GM23338 (cell line): ENCODE measurements at regions not wholly inside any gene's neighbourhood (a gene's known extent, or its start where the extent isn't known, plus 50 kb on each side); places are given as distances from the start of the nearest gene placed in this dataset.

Source experiments
- ATAC-seq: fragments of 200-7000 bp; cut with Tn5 transposase; 3 replicates; pipeline ENCODE4 v1.9.1; 2020
- DNase-seq: peaks from one replicate; pipeline ENCODE4 v3.0.0-alpha.2; 2015; ENCODE audit warnings: low spot score
- H2AFZ ChIP-seq: fragments of 200-600 bp; sonication (generic); 2 replicates; pipeline ENCODE4 v1.8.0; 2016; ENCODE audit warnings: antibody characterized with exemption, mild to moderate bottlenecking, moderate library complexity
- H3F3A ChIP-seq: fragments of 200-600 bp; sonication (generic); replicated peaks from 2 replicates; pipeline ENCODE4 v1.8.0; 2017; ENCODE audit warnings: antibody characterized with exemption, mixed run types, low read depth
- H3K27ac ChIP-seq: fragments of 200-600 bp; sonication (generic); 2 replicates; pipeline ENCODE4 v1.6.1; 2016; ENCODE audit warnings: low read depth
- H3K27me3 ChIP-seq: fragments of 200-600 bp; sonication (generic); 2 replicates; pipeline ENCODE4 v1.8.0; 2016; ENCODE audit warnings: mild to moderate bottlenecking, mixed run types, moderate library complexity; ENCODE audit not compliant: insufficient read depth
- H3K36me3 ChIP-seq: fragments of 200-600 bp; sonication (generic); 2 replicates; pipeline ENCODE4 v1.8.0; 2016; ENCODE audit warnings: mild to moderate bottlenecking; ENCODE audit not compliant: insufficient read depth
- H3K4me1 ChIP-seq: fragments of 200-600 bp; sonication (generic); 2 replicates; pipeline ENCODE4 v1.8.0; 2016; ENCODE audit warnings: mild to moderate bottlenecking, moderate library complexity; ENCODE audit not compliant: insufficient read depth
- H3K4me2 ChIP-seq: fragments of 200-600 bp; sonication (generic); 2 replicates; pipeline ENCODE4 v1.7.1; 2017; ENCODE audit warnings: mixed run types
- H3K4me3 ChIP-seq: fragments of 200-600 bp; sonication (generic); 2 replicates; pipeline ENCODE4 v1.6.1; 2016; ENCODE audit warnings: mixed run types
- H3K79me2 ChIP-seq: fragments of 200-600 bp; sonication (generic); replicated peaks from 2 replicates; pipeline ENCODE4 v1.8.0; 2017; ENCODE audit warnings: mild to moderate bottlenecking; ENCODE audit not compliant: insufficient read depth
- H3K9me2 ChIP-seq: fragments of 200-600 bp; sonication (generic); 2 replicates; pipeline ENCODE4 v1.8.0; 2017; ENCODE audit not compliant: insufficient read depth
- H4K20me1 ChIP-seq: fragments of 200-600 bp; sonication (generic); replicated peaks from 2 replicates; pipeline ENCODE4 v1.8.0; 2017; ENCODE audit warnings: mild to moderate bottlenecking; ENCODE audit not compliant: insufficient read depth
- H3K27ac Mint-ChIP-seq: 2 replicates; pipeline ENCODE4 v1.8.0; 2020; ENCODE audit warnings: inconsistent platforms, mild to moderate bottlenecking, moderate library complexity, mixed read lengths
- H3K27me3 Mint-ChIP-seq: 3 replicates; pipeline ENCODE4 v1.8.0; 2022; ENCODE audit warnings: low read depth, mild to moderate bottlenecking, moderate library complexity, mixed read lengths, inconsistent platforms; ENCODE audit not compliant: insufficient read depth, poor library complexity
- H3K36me3 Mint-ChIP-seq: 3 replicates; pipeline ENCODE4 v1.8.0; 2021; ENCODE audit warnings: low read depth, mild to moderate bottlenecking, inconsistent platforms, moderate library complexity, mixed read lengths
- H3K4me1 Mint-ChIP-seq: 3 replicates; pipeline ENCODE4 v1.8.0; 2020; ENCODE audit warnings: mild to moderate bottlenecking, inconsistent platforms, mixed read lengths
- H3K4me3 Mint-ChIP-seq: 3 replicates; pipeline ENCODE4 v1.8.0; 2021; ENCODE audit warnings: moderate library complexity, mild to moderate bottlenecking, inconsistent platforms, mixed read lengths
- H3K9me3 Mint-ChIP-seq: 3 replicates; pipeline ENCODE4 v1.8.0; 2020; ENCODE audit warnings: moderate library complexity, mild to moderate bottlenecking, inconsistent platforms, mixed read lengths
- CREB1 ChIP-seq: fragments of 250-450 bp; sonication (Bioruptor Pico); IDR thresholded peaks from 2 replicates; pipeline ENCODE4 v1.5.0; 2020; ENCODE audit warnings: low read depth, mild to moderate bottlenecking, moderate library complexity
- CTCF ChIP-seq, 2 experiments: fragments of 200-600 bp in 1 of 2; sonication (generic) in 1 of 2; conservative IDR thresholded peaks; 2 replicates each; pipeline versions ENCODE4 v1.5.1 to v1.6.1; 2016 to 2017; ENCODE audit warnings: antibody characterized with exemption in 2 of 2, low read depth in 2 of 2, mild to moderate bottlenecking in 2 of 2, moderate library complexity in 1 of 2
- ETS1 ChIP-seq: IDR thresholded peaks from 2 replicates; pipeline ENCODE4 v1.6.1; 2016; ENCODE audit warnings: antibody characterized with exemption
- EZH2 ChIP-seq: fragments of 200-600 bp; sonication (generic); IDR thresholded peaks from one replicate; pipeline ENCODE4 v1.8.0; 2017; ENCODE audit warnings: antibody characterized with exemption, mild to moderate bottlenecking, low read depth; ENCODE audit not compliant: unreplicated experiment
- JUNB ChIP-seq: IDR thresholded peaks from one replicate; pipeline ENCODE4 v1.6.1; 2016; ENCODE audit warnings: antibody characterized with exemption; ENCODE audit not compliant: unreplicated experiment
- NANOG ChIP-seq: IDR thresholded peaks from 2 replicates; pipeline ENCODE4 v1.6.1; 2016; ENCODE audit warnings: antibody characterized with exemption, borderline replicate concordance
- POLR2AphosphoS5 ChIP-seq: IDR thresholded peaks from 2 replicates; pipeline ENCODE4 v1.6.1; 2016; ENCODE audit warnings: antibody characterized with exemption, low read depth
- STAT1 ChIP-seq: IDR thresholded peaks from one replicate; pipeline ENCODE4 v1.6.1; 2016; ENCODE audit warnings: antibody characterized with exemption; ENCODE audit not compliant: unreplicated experiment
- ZNF114 ChIP-seq: fragments of 250-450 bp; sonication (Bioruptor Pico); IDR thresholded peaks from 2 replicates; pipeline ENCODE4 v1.5.0; 2020; ENCODE audit warnings: mild to moderate bottlenecking, moderate library complexity
- TF ChIP-seq, protein P1 (sequence below): fragments of 250-450 bp; sonication (Bioruptor Pico); IDR thresholded peaks from 2 replicates; pipeline ENCODE4 v1.5.0; 2020; ENCODE audit warnings: mild to moderate bottlenecking, moderate library complexity

GRCh38 chr12:91975891-91976290 is 169.8 kb downstream of the BTG1 start:
- H3K9me2 ChIP-seq: no peaks in the 10 kb centered on the region
- Mint-ChIP-seq H3K9me3 (peaks cover 14% of the 10 kb centered on the region), H3K4me3 (no peak overlapping the region), H3K27me3 (peaks cover 3% of the 10 kb centered on the region), H3K27ac (no peak overlapping the region), H3K4me1 (no peaks in the 10 kb centered on the region), H3K36me3 (peaks cover 8% of the 10 kb centered on the region)
- no peaks in the 10 kb centered on the region for H3K36me3 ChIP-seq
- H3K27ac ChIP-seq: no peak overlapping the region
- no peaks in the 10 kb centered on the region for H3K79me2 ChIP-seq
- H3K4me3 ChIP-seq: no peak overlapping the region
- H3K27me3 ChIP-seq: no peaks in the 10 kb centered on the region
- DNase-seq: no peak
- ATAC-seq: no peak
- H3K4me2 ChIP-seq: no peak overlapping the region
- H2AFZ ChIP-seq: no peak overlapping the region
- no peaks in the 10 kb centered on the region for H3F3A ChIP-seq
- no peaks in the 10 kb centered on the region for H3K4me1 ChIP-seq
- H4K20me1 ChIP-seq: no peaks in the 10 kb centered on the region
- TF ChIP-seq, protein P1, sequence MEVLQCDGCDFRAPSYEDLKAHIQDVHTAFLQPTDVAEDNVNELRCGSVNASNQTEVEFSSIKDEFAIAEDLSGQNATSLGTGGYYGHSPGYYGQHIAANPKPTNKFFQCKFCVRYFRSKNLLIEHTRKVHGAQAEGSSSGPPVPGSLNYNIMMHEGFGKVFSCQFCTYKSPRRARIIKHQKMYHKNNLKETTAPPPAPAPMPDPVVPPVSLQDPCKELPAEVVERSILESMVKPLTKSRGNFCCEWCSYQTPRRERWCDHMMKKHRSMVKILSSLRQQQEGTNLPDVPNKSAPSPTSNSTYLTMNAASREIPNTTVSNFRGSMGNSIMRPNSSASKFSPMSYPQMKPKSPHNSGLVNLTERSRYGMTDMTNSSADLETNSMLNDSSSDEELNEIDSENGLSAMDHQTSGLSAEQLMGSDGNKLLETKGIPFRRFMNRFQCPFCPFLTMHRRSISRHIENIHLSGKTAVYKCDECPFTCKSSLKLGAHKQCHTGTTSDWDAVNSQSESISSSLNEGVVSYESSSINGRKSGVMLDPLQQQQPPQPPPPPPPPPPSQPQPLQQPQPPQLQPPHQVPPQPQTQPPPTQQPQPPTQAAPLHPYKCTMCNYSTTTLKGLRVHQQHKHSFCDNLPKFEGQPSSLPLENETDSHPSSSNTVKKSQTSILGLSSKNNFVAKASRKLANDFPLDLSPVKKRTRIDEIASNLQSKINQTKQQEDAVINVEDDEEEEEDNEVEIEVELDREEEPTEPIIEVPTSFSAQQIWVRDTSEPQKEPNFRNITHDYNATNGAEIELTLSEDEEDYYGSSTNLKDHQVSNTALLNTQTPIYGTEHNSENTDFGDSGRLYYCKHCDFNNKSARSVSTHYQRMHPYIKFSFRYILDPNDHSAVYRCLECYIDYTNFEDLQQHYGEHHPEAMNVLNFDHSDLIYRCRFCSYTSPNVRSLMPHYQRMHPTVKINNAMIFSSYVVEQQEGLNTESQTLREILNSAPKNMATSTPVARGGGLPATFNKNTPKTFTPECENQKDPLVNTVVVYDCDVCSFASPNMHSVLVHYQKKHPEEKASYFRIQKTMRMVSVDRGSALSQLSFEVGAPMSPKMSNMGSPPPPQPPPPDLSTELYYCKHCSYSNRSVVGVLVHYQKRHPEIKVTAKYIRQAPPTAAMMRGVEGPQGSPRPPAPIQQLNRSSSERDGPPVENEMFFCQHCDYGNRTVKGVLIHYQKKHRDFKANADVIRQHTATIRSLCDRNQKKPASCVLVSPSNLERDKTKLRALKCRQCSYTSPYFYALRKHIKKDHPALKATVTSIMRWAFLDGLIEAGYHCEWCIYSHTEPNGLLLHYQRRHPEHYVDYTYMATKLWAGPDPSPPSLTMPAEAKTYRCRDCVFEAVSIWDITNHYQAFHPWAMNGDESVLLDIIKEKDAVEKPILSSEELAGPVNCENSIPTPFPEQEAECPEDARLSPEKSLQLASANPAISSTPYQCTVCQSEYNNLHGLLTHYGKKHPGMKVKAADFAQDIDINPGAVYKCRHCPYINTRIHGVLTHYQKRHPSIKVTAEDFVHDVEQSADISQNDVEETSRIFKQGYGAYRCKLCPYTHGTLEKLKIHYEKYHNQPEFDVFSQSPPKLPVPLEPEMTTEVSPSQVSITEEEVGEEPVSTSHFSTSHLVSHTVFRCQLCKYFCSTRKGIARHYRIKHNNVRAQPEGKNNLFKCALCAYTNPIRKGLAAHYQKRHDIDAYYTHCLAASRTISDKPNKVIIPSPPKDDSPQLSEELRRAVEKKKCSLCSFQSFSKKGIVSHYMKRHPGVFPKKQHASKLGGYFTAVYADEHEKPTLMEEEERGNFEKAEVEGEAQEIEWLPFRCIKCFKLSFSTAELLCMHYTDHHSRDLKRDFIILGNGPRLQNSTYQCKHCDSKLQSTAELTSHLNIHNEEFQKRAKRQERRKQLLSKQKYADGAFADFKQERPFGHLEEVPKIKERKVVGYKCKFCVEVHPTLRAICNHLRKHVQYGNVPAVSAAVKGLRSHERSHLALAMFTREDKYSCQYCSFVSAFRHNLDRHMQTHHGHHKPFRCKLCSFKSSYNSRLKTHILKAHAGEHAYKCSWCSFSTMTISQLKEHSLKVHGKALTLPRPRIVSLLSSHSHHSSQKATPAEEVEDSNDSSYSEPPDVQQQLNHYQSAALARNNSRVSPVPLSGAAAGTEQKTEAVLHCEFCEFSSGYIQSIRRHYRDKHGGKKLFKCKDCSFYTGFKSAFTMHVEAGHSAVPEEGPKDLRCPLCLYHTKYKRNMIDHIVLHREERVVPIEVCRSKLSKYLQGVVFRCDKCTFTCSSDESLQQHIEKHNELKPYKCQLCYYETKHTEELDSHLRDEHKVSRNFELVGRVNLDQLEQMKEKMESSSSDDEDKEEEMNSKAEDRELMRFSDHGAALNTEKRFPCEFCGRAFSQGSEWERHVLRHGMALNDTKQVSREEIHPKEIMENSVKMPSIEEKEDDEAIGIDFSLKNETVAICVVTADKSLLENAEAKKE (CRISPR knock-in tag): no peak
- TF ChIP-seq JUNB: no peak

DNA sequence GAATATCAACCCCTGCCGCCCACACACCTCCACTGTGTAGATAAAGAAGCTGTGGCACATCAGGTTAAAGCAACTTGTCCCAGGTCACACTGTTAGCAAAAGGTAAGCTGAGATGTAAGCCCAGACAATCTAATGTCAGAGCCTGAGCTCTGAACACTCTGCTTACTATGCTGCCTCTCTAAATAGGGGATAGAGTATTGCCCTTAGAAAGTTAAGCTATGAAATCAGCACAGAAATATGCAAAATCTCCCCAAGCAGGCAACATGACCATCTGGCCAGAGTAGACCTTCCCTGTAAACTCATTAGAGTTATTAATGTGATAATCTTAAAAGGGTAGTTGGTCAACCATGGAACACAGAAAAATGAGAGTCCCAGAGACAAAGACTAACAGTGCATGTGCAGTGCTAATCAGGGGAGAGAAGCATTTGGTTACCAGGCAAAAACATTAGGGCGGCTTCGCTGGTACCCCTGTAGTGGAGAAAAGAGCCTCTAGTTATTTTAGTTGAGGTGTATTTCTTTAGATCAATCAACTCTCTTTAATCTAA is 171.0 kb downstream of the BTG1 start:
- no peaks in the 10 kb centered on the region for H3K4me1 Mint-ChIP-seq
- no peak overlapping the region for H3K4me2 ChIP-seq
- no peak overlapping the region for H3K27ac ChIP-seq
- no peak overlapping the region for H2AFZ ChIP-seq
- no peak overlapping the region for H3K4me3 Mint-ChIP-seq
- DNase-seq: no peak
- no peak for ATAC-seq
- H3K9me3 Mint-ChIP-seq: peaks cover 25% of the 10 kb centered on the region
- no peaks in the 10 kb centered on the region for H3K36me3 ChIP-seq
- no peaks in the 10 kb centered on the region for H3F3A ChIP-seq
- no peak overlapping the region for H3K27ac Mint-ChIP-seq
- peaks cover 3% of the 10 kb centered on the region for H3K27me3 Mint-ChIP-seq
- no peaks in the 10 kb centered on the region for H3K4me1 ChIP-seq
- H3K36me3 Mint-ChIP-seq: peaks cover 17% of the 10 kb centered on the region
- H3K4me3 ChIP-seq: no peak overlapping the region
- no peaks in the 10 kb centered on the region; the same call in 1 of the 2 replicates for H3K9me2 ChIP-seq
- H4K20me1 ChIP-seq: no peaks in the 10 kb centered on the region
- TF ChIP-seq ZNF114 (CRISPR knock-in tag) (no peak), CREB1 (no peak), CTCF (conservative IDR thresholded peaks at IDR 0.05; ENCODE audit: low read depth in 2 of 2) (no peak), STAT1 (no peak), EZH2 (no peak), ETS1 (no peak), NANOG (no peak), JUNB (no peak), POLR2AphosphoS5 (no peak)
- no peaks in the 10 kb centered on the region for H3K79me2 ChIP-seq
- no peaks in the 10 kb centered on the region for H3K27me3 ChIP-seq
